ENCODE measurements at regions not wholly inside any gene's neighbourhood (a gene's known extent, or its start where the extent isn't known, plus 50 kb on each side); places are given as distances from the start of the nearest gene placed in this dataset.
A peak's percentile ranks its signal among the peaks of the same experiment; 100 is the strongest.

- in situ Hi-C loops (cut with HindIII; ENCODE audit: low pct_ligation_motif_present, low pct_unique_long_range_greater_than_20kb, low sequenced_read_pairs) = no loop called here
Observed at GRCh38 chr2:145258903-145259579, 739.1 kb upstream of the ZEB2 start.

GRCh38 chr2:145257931-145258330 is 738.0 kb upstream of the ZEB2 start:
- in situ Hi-C loops (cut with HindIII; ENCODE audit: low pct_ligation_motif_present, low pct_unique_long_range_greater_than_20kb, low sequenced_read_pairs) = no loop called here
- DNase-seq = no peak

More at GRCh38 chr2:145258903-145259579, 739.1 kb upstream of the ZEB2 start:
- DNase-seq = no peak

- no peak for DNase-seq
Observed at GRCh38 chr2:145256551-145256950, 736.6 kb upstream of the ZEB2 start.

GRCh38 chr2:145254291-145254690 is 734.4 kb upstream of the ZEB2 start:
- in situ Hi-C loops (cut with HindIII; ENCODE audit: low pct_ligation_motif_present, low pct_unique_long_range_greater_than_20kb, low sequenced_read_pairs) = no loop called here

More at GRCh38 chr2:145256551-145256950, 736.6 kb upstream of the ZEB2 start:
- in situ Hi-C loops (cut with HindIII; ENCODE audit: low pct_ligation_motif_present, low pct_unique_long_range_greater_than_20kb, low sequenced_read_pairs) = no loop called here

GRCh38 chr2:145253492-145253891 is 733.6 kb upstream of the ZEB2 start:
- in situ Hi-C loops (cut with HindIII; ENCODE audit: low pct_ligation_motif_present, low pct_unique_long_range_greater_than_20kb, low sequenced_read_pairs) = no loop called here
- DNase-seq = no peak

More at GRCh38 chr2:145254291-145254690, 734.4 kb upstream of the ZEB2 start:
- DNase-seq = no peak

GRCh38 chr2:145245268-145245870 is 725.5 kb upstream of the ZEB2 start:
- no peak for DNase-seq

GRCh38 chr2:145235312-145235711 is 715.4 kb upstream of the ZEB2 start:
- in situ Hi-C loops (cut with HindIII; ENCODE audit: low pct_ligation_motif_present, low pct_unique_long_range_greater_than_20kb, low sequenced_read_pairs) = no loop called here
- DNase-seq = no peak

More at GRCh38 chr2:145245268-145245870, 725.5 kb upstream of the ZEB2 start:
- in situ Hi-C loops (cut with HindIII; ENCODE audit: low pct_ligation_motif_present, low pct_unique_long_range_greater_than_20kb, low sequenced_read_pairs) = no loop called here

- in situ Hi-C loops (cut with HindIII; ENCODE audit: low pct_ligation_motif_present, low pct_unique_long_range_greater_than_20kb, low sequenced_read_pairs) = no loop called here
- no peak for DNase-seq
Observed at GRCh38 chr2:145230546-145230945, 710.6 kb upstream of the ZEB2 start.

- DNase-seq = no peak
- in situ Hi-C loops (cut with HindIII; ENCODE audit: low pct_ligation_motif_present, low pct_unique_long_range_greater_than_20kb, low sequenced_read_pairs) = no loop called here
Observed at GRCh38 chr2:145228506-145228905, 708.6 kb upstream of the ZEB2 start.

- in situ Hi-C loops (cut with HindIII; ENCODE audit: low pct_ligation_motif_present, low pct_unique_long_range_greater_than_20kb, low sequenced_read_pairs) = no loop called here
- DNase-seq = no peak
Observed at GRCh38 chr2:145226901-145227300, 707.0 kb upstream of the ZEB2 start.

GRCh38 chr2:145221516-145221915 is 701.6 kb upstream of the ZEB2 start:
- no peak for DNase-seq
- in situ Hi-C loops (cut with HindIII; ENCODE audit: low pct_ligation_motif_present, low pct_unique_long_range_greater_than_20kb, low sequenced_read_pairs) = no loop called here

- no peak for DNase-seq
Observed at GRCh38 chr2:145221032-145221431, 701.1 kb upstream of the ZEB2 start.

GRCh38 chr2:145220496-145220895 is 700.6 kb upstream of the ZEB2 start:
- no peak for DNase-seq
- in situ Hi-C loops (cut with HindIII; ENCODE audit: low pct_ligation_motif_present, low pct_unique_long_range_greater_than_20kb, low sequenced_read_pairs) = no loop called here

More at GRCh38 chr2:145221032-145221431, 701.1 kb upstream of the ZEB2 start:
- in situ Hi-C loops (cut with HindIII; ENCODE audit: low pct_ligation_motif_present, low pct_unique_long_range_greater_than_20kb, low sequenced_read_pairs) = no loop called here

GRCh38 chr2:145207884-145208283 is 688.0 kb upstream of the ZEB2 start:
- in situ Hi-C loops (cut with HindIII; ENCODE audit: low pct_ligation_motif_present, low pct_unique_long_range_greater_than_20kb, low sequenced_read_pairs) = no loop called here
- DNase-seq = no peak

- in situ Hi-C loops (cut with HindIII; ENCODE audit: low pct_ligation_motif_present, low pct_unique_long_range_greater_than_20kb, low sequenced_read_pairs) = no loop called here
- no peak for DNase-seq
Observed at GRCh38 chr2:145206496-145207281, 686.8 kb upstream of the ZEB2 start.

- in situ Hi-C loops (cut with HindIII; ENCODE audit: low pct_ligation_motif_present, low pct_unique_long_range_greater_than_20kb, low sequenced_read_pairs) = no loop called here
- DNase-seq = no peak
Observed at GRCh38 chr2:145203891-145204290, 684.0 kb upstream of the ZEB2 start.

- in situ Hi-C loops (cut with HindIII; ENCODE audit: low pct_ligation_motif_present, low pct_unique_long_range_greater_than_20kb, low sequenced_read_pairs) = no loop called here
Observed at GRCh38 chr2:145199827-145200706, 680.1 kb upstream of the ZEB2 start.

GRCh38 chr2:145199042-145199441 is 679.1 kb upstream of the ZEB2 start:
- in situ Hi-C loops (cut with HindIII; ENCODE audit: low pct_ligation_motif_present, low pct_unique_long_range_greater_than_20kb, low sequenced_read_pairs) = no loop called here
- peak; percentile 78 for DNase-seq

More at GRCh38 chr2:145199827-145200706, 680.1 kb upstream of the ZEB2 start:
- no peak for DNase-seq
